ENCODE measurements at regions not wholly inside any gene's neighbourhood (a gene's known extent, or its start where the extent isn't known, plus 50 kb on each side); places are given as distances from the start of the nearest gene placed in this dataset.

DNA sequence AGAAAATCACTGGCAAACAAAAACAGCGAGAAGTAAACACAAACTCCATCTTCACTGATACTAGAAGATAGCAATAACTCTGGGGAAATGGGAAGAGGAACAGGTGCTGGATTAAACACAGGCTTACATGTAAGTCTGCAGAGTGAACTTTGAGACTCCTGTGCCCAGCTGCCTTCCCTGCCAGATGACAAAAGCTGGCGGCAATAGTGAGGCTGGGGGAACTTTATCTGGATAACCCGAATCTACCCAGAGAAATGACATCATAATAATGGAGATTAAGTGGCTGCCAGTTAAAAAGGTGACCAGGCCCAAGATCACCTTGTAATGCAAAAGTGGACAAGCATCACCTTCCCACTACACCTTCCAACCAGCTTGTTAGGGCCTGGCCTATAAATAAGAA, 184.5 kb downstream of the CHRM3 start:
- no peaks in the 10 kb centered on the region for H3K4me1 ChIP-seq (ENCODE audit: control insufficient read depth, insufficient read depth, low read length)
- no peaks in the 10 kb centered on the region for H3K27me3 ChIP-seq (ENCODE audit: control insufficient read depth, insufficient read depth, low read length)
- no peak overlapping the region for H3K9ac ChIP-seq (ENCODE audit: low read depth, low read length)
- no peaks in the 10 kb centered on the region for H3K36me3 ChIP-seq (ENCODE audit: control insufficient read depth, insufficient read depth, low read length)
- H3K9me3 ChIP-seq (ENCODE audit: control insufficient read depth, insufficient read depth, low read length), result no peaks in the 10 kb centered on the region
- no peak overlapping the region for H3K4me3 ChIP-seq (ENCODE audit: low read depth, low read length)

DNA sequence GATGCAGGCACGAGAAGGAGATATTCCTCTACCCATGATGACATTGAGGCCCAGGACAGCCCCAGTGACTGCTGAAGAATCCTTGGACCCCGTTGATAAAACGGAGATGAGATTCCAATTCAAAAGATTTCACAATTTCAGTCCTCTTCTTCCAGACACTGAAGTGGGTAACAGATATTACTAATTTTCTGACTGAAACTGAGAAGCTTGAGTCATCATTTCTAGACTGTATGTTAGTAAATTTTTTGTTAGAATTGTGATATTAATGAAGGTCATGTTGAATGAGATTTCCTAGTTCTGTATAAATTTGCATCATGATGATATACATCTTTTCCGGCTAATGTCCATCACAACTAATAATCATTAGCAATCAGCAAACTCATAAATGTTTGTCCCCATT, 185.8 kb downstream of the CHRM3 start:
- Histone ChIP-seq H3K4me3 (ENCODE audit: low read depth, low read length) (no peak overlapping the region), H3K9me3 (ENCODE audit: control insufficient read depth, insufficient read depth, low read length) (no peaks in the 10 kb centered on the region), H3K4me1 (ENCODE audit: control insufficient read depth, insufficient read depth, low read length) (no peaks in the 10 kb centered on the region), H3K27me3 (ENCODE audit: control insufficient read depth, insufficient read depth, low read length) (no peaks in the 10 kb centered on the region), H3K36me3 (ENCODE audit: control insufficient read depth, insufficient read depth, low read length) (no peaks in the 10 kb centered on the region), H3K9ac (ENCODE audit: low read depth, low read length) (no peak overlapping the region)

DNA sequence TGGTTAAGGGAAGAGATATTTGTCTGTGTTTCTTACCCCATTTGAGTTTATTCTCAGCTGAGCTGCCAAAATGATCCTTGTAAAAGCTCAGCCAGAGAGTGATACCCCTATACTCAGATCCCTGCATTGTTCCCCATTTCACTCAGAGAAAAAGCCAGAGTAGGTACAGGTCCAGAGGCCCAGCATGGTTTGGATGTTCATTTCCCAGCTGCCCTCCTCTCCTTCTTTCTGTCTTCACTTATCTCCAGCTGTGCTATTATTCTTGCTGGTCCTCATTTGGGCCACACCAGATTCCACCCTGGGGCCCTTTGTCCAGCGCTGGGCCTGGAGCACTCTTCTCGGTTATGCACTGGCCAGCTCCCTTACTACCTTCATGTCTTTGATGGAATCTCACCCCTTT, 187.7 kb downstream of the CHRM3 start:
- no peaks in the 10 kb centered on the region for H3K27me3 ChIP-seq (ENCODE audit: control insufficient read depth, insufficient read depth, low read length)
- H3K9ac ChIP-seq (ENCODE audit: low read depth, low read length), result no peak overlapping the region
- no peak overlapping the region for H3K4me3 ChIP-seq (ENCODE audit: low read depth, low read length)
- H3K36me3 ChIP-seq (ENCODE audit: control insufficient read depth, insufficient read depth, low read length), result no peaks in the 10 kb centered on the region
- no peaks in the 10 kb centered on the region for H3K4me1 ChIP-seq (ENCODE audit: control insufficient read depth, insufficient read depth, low read length)
- H3K9me3 ChIP-seq (ENCODE audit: control insufficient read depth, insufficient read depth, low read length), result no peaks in the 10 kb centered on the region

DNA sequence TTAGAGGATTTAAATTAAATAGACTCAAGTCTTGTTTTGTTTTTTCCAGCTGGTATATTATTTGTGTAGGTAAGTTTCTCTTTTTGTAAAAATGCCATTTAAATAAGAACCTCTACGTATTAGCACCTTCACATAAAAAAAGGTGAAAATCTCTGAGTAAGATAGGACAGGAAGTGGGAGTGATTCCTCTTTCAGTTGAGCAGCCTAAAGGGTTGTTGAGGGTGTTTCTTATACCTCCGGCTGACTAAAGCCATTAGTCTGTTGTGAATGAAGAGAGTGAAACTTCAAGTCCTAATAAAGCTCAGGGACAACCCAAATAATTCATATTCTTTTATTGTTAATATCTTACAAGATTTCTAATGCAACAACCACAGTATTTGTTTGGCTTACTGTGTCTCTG, 188.7 kb downstream of the CHRM3 start:
- no peaks in the 10 kb centered on the region for H3K9me3 ChIP-seq (ENCODE audit: control insufficient read depth, insufficient read depth, low read length)

DNA sequence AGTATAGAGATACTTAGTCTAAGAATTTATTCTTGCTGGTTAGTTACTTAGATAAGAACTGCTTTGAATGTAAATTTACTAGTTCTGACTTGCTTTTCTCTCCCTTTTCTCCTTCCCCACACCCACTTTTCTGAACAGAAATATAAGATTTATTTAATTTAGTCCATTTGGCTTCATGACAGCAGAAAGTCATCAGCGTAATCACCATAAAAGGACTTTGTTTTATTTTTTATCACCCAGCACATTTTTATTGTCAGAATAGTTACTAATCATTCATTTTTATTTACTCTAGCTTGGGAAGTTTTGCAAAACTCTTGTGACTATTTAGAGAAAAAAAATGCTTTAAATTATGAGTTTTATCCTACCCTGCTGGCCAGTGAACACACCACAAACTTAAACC, 197.2 kb downstream of the CHRM3 start:
- H3K9ac ChIP-seq (ENCODE audit: low read depth, low read length), result no peak overlapping the region
- H3K36me3 ChIP-seq (ENCODE audit: control insufficient read depth, insufficient read depth, low read length), result no peaks in the 10 kb centered on the region
- H3K27me3 ChIP-seq (ENCODE audit: control insufficient read depth, insufficient read depth, low read length), result no peaks in the 10 kb centered on the region
- H3K4me1 ChIP-seq (ENCODE audit: control insufficient read depth, insufficient read depth, low read length), result no peaks in the 10 kb centered on the region
- no peaks in the 10 kb centered on the region for H3K9me3 ChIP-seq (ENCODE audit: control insufficient read depth, insufficient read depth, low read length)
- no peak overlapping the region for H3K4me3 ChIP-seq (ENCODE audit: low read depth, low read length)

More for the DNA sequence above, 188.7 kb downstream of the CHRM3 start:
- no peaks in the 10 kb centered on the region for H3K4me1 ChIP-seq (ENCODE audit: control insufficient read depth, insufficient read depth, low read length)
- H3K4me3 ChIP-seq (ENCODE audit: low read depth, low read length), result no peak overlapping the region
- no peaks in the 10 kb centered on the region for H3K36me3 ChIP-seq (ENCODE audit: control insufficient read depth, insufficient read depth, low read length)
- H3K27me3 ChIP-seq (ENCODE audit: control insufficient read depth, insufficient read depth, low read length), result no peaks in the 10 kb centered on the region
- no peak overlapping the region for H3K9ac ChIP-seq (ENCODE audit: low read depth, low read length)

DNA sequence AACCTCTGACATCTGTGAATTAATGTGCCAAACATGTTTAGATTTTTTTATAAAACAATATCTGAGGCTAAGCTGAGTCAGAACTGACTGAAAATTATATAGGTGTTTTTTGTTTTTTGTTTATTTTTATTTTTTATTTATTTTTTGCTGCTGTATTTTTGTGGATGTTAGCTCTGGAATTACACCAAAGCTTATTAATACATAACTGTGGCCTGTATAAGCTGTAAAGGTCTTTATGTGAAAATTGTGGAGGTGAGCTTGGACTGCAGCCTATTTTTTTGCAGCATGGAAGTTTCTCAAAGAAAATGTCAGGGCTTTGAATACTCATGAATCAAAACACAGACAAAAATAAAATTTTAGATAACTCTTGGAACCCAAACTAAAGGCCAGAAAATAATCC, 199.8 kb downstream of the CHRM3 start:
- H3K9me3 ChIP-seq (ENCODE audit: control insufficient read depth, insufficient read depth, low read length), result no peaks in the 10 kb centered on the region
- H3K36me3 ChIP-seq (ENCODE audit: control insufficient read depth, insufficient read depth, low read length), result no peaks in the 10 kb centered on the region
- no peak overlapping the region for H3K4me3 ChIP-seq (ENCODE audit: low read depth, low read length)
- H3K27me3 ChIP-seq (ENCODE audit: control insufficient read depth, insufficient read depth, low read length), result no peaks in the 10 kb centered on the region
- H3K4me1 ChIP-seq (ENCODE audit: control insufficient read depth, insufficient read depth, low read length), result no peaks in the 10 kb centered on the region
- H3K9ac ChIP-seq (ENCODE audit: low read depth, low read length), result no peak overlapping the region

DNA sequence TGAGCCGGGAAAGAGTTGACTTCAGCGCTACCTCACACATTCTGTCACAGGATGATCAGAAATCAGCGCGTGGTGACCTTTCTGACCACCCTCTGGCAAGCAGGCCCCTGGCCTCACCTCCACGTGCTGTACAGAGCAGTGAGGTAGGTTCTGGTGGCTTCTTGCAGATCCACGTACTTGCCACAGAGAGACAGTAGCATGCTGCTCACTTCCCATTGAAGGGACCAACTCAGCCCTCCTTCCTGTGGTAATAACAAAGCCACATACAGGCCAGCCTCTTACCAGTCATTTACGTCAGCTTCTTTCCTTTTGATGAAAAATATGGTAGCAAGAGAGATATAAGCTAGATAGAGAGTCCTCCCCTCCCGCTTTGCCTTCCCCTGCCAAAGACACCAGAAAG, 200.7 kb downstream of the CHRM3 start:
- Histone ChIP-seq H3K4me1 (ENCODE audit: control insufficient read depth, insufficient read depth, low read length) (no peaks in the 10 kb centered on the region), H3K9ac (ENCODE audit: low read depth, low read length) (no peak overlapping the region), H3K27me3 (ENCODE audit: control insufficient read depth, insufficient read depth, low read length) (no peaks in the 10 kb centered on the region), H3K36me3 (ENCODE audit: control insufficient read depth, insufficient read depth, low read length) (no peaks in the 10 kb centered on the region), H3K9me3 (ENCODE audit: control insufficient read depth, insufficient read depth, low read length) (no peaks in the 10 kb centered on the region), H3K4me3 (ENCODE audit: low read depth, low read length) (no peak overlapping the region)

DNA sequence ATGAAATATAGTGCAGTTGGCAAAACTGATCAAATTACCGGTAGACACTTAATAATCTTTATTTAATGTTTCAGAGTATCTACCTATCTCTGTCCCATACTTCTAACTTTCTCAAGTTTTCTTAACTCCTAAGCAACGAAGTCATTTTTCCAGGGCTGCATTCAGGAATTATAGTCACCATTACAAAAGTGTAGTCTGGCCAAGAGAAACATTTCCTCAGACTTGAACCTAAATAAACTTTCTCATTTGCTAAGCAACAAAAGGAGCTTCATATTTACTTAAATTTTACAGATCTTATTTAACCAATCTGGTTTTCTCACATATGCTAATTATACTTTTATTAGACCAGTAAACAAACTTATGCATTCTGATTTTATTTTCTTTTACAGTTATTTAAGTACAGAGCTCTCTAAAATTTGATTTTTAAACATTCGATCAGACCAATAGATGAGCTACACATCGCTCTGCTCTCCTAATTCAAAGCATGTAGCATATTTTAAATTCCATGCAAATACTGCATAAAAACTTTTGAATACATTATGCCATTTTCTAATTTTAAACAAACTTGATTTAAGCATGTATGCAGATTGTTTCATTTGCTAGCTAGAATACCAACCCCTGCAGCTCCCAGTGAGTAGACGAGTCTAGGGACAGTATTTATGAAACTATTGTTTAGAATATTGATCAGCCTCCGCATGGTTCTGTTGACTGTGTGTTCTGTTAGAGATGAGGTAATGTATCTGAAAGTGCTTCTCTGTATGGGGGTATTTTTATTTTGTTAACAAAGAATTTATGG, 201.4 kb downstream of the CHRM3 start:
- Histone ChIP-seq H3K27me3 (ENCODE audit: control insufficient read depth, insufficient read depth, low read length) (no peaks in the 10 kb centered on the region), H3K4me3 (ENCODE audit: low read depth, low read length) (no peak overlapping the region), H3K36me3 (ENCODE audit: control insufficient read depth, insufficient read depth, low read length) (no peaks in the 10 kb centered on the region), H3K4me1 (ENCODE audit: control insufficient read depth, insufficient read depth, low read length) (no peaks in the 10 kb centered on the region), H3K9ac (ENCODE audit: low read depth, low read length) (no peak overlapping the region), H3K9me3 (ENCODE audit: control insufficient read depth, insufficient read depth, low read length) (no peaks in the 10 kb centered on the region)

DNA sequence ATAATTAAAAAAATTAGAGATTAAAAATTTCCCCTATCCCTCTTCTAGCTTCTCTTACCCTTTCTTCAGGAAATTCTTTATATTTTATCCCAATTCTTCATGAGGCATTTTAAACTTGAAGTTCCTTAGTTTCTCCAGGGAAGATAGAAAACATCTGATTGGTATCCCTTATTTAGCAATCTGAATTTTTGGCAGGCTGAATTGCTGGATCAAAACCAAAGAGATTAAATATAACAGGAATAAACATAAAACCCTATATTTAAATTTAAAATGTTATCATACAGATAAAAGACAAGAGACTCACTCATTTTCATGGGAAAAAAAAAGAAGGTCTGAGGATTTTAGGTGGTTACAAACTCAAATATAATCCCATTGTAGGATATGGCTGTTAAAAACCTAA, 204.2 kb downstream of the CHRM3 start:
- no peak overlapping the region for H3K4me3 ChIP-seq (ENCODE audit: low read depth, low read length)
- no peak overlapping the region for H3K9ac ChIP-seq (ENCODE audit: low read depth, low read length)
- no peaks in the 10 kb centered on the region for H3K4me1 ChIP-seq (ENCODE audit: control insufficient read depth, insufficient read depth, low read length)
- H3K27me3 ChIP-seq (ENCODE audit: control insufficient read depth, insufficient read depth, low read length), result no peaks in the 10 kb centered on the region
- no peaks in the 10 kb centered on the region for H3K9me3 ChIP-seq (ENCODE audit: control insufficient read depth, insufficient read depth, low read length)
- no peaks in the 10 kb centered on the region for H3K36me3 ChIP-seq (ENCODE audit: control insufficient read depth, insufficient read depth, low read length)

DNA sequence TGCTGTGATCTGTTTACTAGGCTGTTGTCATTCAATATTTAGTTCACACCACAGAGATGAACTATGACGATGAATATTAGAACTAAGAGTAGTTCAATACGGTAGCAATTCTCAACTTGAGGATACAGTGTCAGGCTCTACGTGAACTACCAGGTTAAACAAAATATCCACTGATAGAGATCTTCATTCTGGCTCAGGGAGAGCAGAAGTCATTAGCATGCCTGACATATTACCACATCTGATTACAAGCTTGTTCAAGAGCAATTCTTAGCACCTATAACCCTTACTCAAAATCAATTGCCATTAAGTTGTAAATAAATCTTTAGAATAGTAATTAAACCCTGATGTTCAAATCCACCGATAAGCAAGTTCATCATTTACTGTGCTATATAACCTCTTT, 207.2 kb downstream of the CHRM3 start:
- Histone ChIP-seq H3K4me3 (ENCODE audit: low read depth, low read length) (no peak overlapping the region), H3K9ac (ENCODE audit: low read depth, low read length) (no peak overlapping the region), H3K4me1 (ENCODE audit: control insufficient read depth, insufficient read depth, low read length) (no peaks in the 10 kb centered on the region), H3K36me3 (ENCODE audit: control insufficient read depth, insufficient read depth, low read length) (no peaks in the 10 kb centered on the region), H3K27me3 (ENCODE audit: control insufficient read depth, insufficient read depth, low read length) (no peaks in the 10 kb centered on the region), H3K9me3 (ENCODE audit: control insufficient read depth, insufficient read depth, low read length) (no peaks in the 10 kb centered on the region)

DNA sequence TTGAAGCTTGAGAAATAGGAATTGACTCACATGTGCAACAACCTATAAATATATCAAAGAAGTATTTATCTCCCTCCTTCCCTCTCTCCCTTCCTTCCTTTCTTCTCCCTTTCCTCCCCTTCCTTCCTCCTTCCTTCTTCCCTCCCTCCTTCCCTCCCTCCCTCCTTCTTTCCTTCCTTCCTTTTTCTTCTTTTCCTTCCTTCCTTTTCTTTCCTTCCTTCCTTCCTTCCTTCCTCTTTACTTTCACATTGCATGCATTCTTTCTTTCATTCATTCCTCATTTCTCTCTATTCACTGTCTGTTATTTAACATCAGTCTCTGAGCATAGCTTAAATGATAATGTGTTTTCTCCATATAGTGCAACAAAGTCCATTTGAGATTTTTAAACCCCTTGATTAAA, 214.2 kb downstream of the CHRM3 start:
- no peak overlapping the region for H3K4me3 ChIP-seq (ENCODE audit: low read depth, low read length)
- H3K9me3 ChIP-seq (ENCODE audit: control insufficient read depth, insufficient read depth, low read length), result no peaks in the 10 kb centered on the region
- H3K9ac ChIP-seq (ENCODE audit: low read depth, low read length), result no peak overlapping the region

DNA sequence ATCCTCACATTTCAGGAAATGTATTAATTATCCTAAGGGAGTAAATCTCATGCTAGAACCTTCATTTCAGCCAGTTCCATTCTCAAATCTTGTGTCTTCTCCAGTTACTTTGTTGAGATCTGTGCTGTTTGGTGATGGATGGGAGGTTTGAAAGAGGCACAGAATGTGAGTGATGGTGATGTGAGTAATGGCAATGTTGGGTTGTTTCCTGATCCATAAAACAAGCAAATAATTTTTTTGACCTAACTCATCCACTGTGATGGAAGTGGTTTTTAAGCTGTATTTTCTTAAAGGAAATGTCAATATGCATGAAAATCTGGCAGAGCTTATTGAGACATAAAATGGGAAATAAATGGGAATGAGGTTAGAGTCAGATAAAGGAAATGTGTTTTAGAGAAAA, 214.7 kb downstream of the CHRM3 start:
- H3K9ac ChIP-seq (ENCODE audit: low read depth, low read length), result no peak overlapping the region

More for the DNA sequence above, 214.2 kb downstream of the CHRM3 start:
- no peaks in the 10 kb centered on the region for H3K36me3 ChIP-seq (ENCODE audit: control insufficient read depth, insufficient read depth, low read length)
- no peaks in the 10 kb centered on the region for H3K27me3 ChIP-seq (ENCODE audit: control insufficient read depth, insufficient read depth, low read length)
- H3K4me1 ChIP-seq (ENCODE audit: control insufficient read depth, insufficient read depth, low read length), result no peaks in the 10 kb centered on the region

More for the DNA sequence above, 214.7 kb downstream of the CHRM3 start:
- H3K27me3 ChIP-seq (ENCODE audit: control insufficient read depth, insufficient read depth, low read length), result no peaks in the 10 kb centered on the region
- no peaks in the 10 kb centered on the region for H3K36me3 ChIP-seq (ENCODE audit: control insufficient read depth, insufficient read depth, low read length)
- no peak overlapping the region for H3K4me3 ChIP-seq (ENCODE audit: low read depth, low read length)
- no peaks in the 10 kb centered on the region for H3K9me3 ChIP-seq (ENCODE audit: control insufficient read depth, insufficient read depth, low read length)
- no peaks in the 10 kb centered on the region for H3K4me1 ChIP-seq (ENCODE audit: control insufficient read depth, insufficient read depth, low read length)
